ENCODE measurements at regions not wholly inside any gene's neighbourhood (a gene's known extent, or its start where the extent isn't known, plus 50 kb on each side); places are given as distances from the start of the nearest gene placed in this dataset.
"Not testable (repeated sequence)": the region's sequence is repeated elsewhere in the genome, so short reads cannot be mapped to it uniquely, and the experiment has no call there.

DNA sequence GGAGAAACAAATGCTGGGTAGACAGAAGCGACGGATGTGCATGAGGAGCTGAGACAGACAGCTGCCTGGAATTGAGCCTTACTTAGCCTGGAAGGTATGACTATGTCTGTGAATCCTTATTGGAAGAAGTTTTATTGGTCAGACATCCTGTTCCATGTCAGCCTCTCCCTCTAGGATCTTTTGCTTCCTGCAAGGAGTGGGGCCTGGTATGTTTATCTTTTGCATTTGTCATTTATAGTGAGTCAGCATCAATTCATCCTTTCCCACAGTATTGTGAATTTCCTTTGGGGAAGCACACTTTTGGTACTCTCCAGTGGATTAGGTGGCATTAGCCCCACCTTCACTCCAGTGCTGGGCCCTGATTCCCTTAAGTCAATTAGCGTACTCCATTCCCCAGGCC, 74.7 kb downstream of the NPIPB5 start:
- not testable (repeated sequence) for H3K4ac ChIP-seq (ENCODE audit: low read depth, low read length); H3K27ac Mint-ChIP-seq; H2BK15ac ChIP-seq (ENCODE audit: low read depth, low read length); H3K4me1 ChIP-seq (ENCODE audit: insufficient read depth, low read length); H3K27ac ChIP-seq (ENCODE audit: insufficient read length, low read depth, low read length); H2BK5ac ChIP-seq (ENCODE audit: insufficient read length, low read length); H3K79me2 ChIP-seq (ENCODE audit: insufficient read depth, low read length); H3K4me3 Mint-ChIP-seq; H3K9ac ChIP-seq (ENCODE audit: extremely low read depth, insufficient read length, low read length); H3K4me1 Mint-ChIP-seq; DNase-seq; H2AFZ ChIP-seq (ENCODE audit: low read length); H2BK120ac ChIP-seq (ENCODE audit: low read depth, low read length, poor library complexity, severe bottlenecking); H3K9me3 Mint-ChIP-seq; H3K79me1 ChIP-seq (ENCODE audit: insufficient read depth, low read depth, low read length, poor library complexity, severe bottlenecking); H3K14ac ChIP-seq (ENCODE audit: insufficient read depth, low read length); H3K9me3 ChIP-seq (ENCODE audit: control insufficient read depth, low read depth, low read length); H3K18ac ChIP-seq (ENCODE audit: insufficient read length, low read depth, low read length); H4K20me1 ChIP-seq (ENCODE audit: control insufficient read depth, insufficient read depth, insufficient read length); H2BK20ac ChIP-seq (ENCODE audit: low read depth, low read length, poor library complexity, severe bottlenecking); H4K8ac ChIP-seq (replicated peaks; ENCODE audit: insufficient read length, low read depth, low read length); H4K5ac ChIP-seq (ENCODE audit: insufficient read length, low read depth, low read length); H3T11ph ChIP-seq (ENCODE audit: low read length); H2BK12ac ChIP-seq (ENCODE audit: insufficient read length, low read depth, low read length); H3K23me2 ChIP-seq (ENCODE audit: insufficient read length, low read depth, low read length, poor library complexity, severe bottlenecking); H3K56ac ChIP-seq (ENCODE audit: insufficient read length, low read depth, low read length); H3K23ac ChIP-seq (ENCODE audit: insufficient read length, low read depth, low read length); H3K27me3 Mint-ChIP-seq (ENCODE audit: low read depth); H4K91ac ChIP-seq (ENCODE audit: insufficient read length, low read depth, low read length); H3K27me3 ChIP-seq (ENCODE audit: insufficient read depth, low read length); H2AK5ac ChIP-seq (ENCODE audit: insufficient read length, low read length); H3K4me2 ChIP-seq (ENCODE audit: insufficient read depth, insufficient read length, low read length); H3K36me3 Mint-ChIP-seq (ENCODE audit: insufficient read depth in 1 of 3, low read depth in 3 of 3)
- no CpG with 5 or more reads among the region's 3 CpGs for WGBS (ENCODE audit: extremely low coverage, insufficient read length, low lambda C conversion rate)

DNA sequence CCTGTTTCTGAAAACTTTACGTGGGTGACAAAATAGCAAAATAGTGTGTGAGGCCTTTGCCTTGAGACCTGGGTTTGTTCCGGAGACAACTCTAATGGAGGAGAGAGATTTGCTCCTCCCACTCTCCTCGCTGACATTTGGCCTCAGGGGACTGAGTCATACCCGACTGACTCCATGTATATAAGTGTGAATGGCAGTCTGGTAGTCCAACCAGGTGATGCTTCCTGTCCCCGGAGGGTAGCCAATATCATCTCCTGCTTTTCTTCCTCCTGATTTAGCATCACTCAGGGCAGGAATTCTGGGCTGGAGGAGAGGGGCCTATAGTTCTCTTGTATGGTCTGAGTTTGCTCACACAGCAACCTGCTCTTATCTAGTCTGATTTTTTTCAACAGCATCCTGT, 76.0 kb downstream of the NPIPB5 start:
- not testable (repeated sequence) for H4K8ac ChIP-seq (replicated peaks; ENCODE audit: insufficient read length, low read depth, low read length); DNase-seq; H2BK120ac ChIP-seq (ENCODE audit: low read depth, low read length, poor library complexity, severe bottlenecking); H3K9ac ChIP-seq (ENCODE audit: extremely low read depth, insufficient read length, low read length); H3K27me3 ChIP-seq (ENCODE audit: insufficient read depth, low read length); H2BK12ac ChIP-seq (ENCODE audit: insufficient read length, low read depth, low read length); H2BK15ac ChIP-seq (ENCODE audit: low read depth, low read length); H3K4me1 ChIP-seq (ENCODE audit: insufficient read depth, low read length); H3K23me2 ChIP-seq (ENCODE audit: insufficient read length, low read depth, low read length, poor library complexity, severe bottlenecking); H3K23ac ChIP-seq (ENCODE audit: insufficient read length, low read depth, low read length); H3T11ph ChIP-seq (ENCODE audit: low read length); H3K56ac ChIP-seq (ENCODE audit: insufficient read length, low read depth, low read length); H2BK5ac ChIP-seq (ENCODE audit: insufficient read length, low read length); H3K4ac ChIP-seq (ENCODE audit: low read depth, low read length); H3K27ac ChIP-seq (ENCODE audit: insufficient read length, low read depth, low read length); H3K14ac ChIP-seq (ENCODE audit: insufficient read depth, low read length); H2AK5ac ChIP-seq (ENCODE audit: insufficient read length, low read length); H4K5ac ChIP-seq (ENCODE audit: insufficient read length, low read depth, low read length); H3K4me2 ChIP-seq (ENCODE audit: insufficient read depth, insufficient read length, low read length); H3K27me3 Mint-ChIP-seq (ENCODE audit: low read depth); H2BK20ac ChIP-seq (ENCODE audit: low read depth, low read length, poor library complexity, severe bottlenecking); H3K4me3 Mint-ChIP-seq; H4K91ac ChIP-seq (ENCODE audit: insufficient read length, low read depth, low read length); H3K79me2 ChIP-seq (ENCODE audit: insufficient read depth, low read length); H3K9me3 Mint-ChIP-seq; H3K27ac Mint-ChIP-seq; H3K4me1 Mint-ChIP-seq; H3K9me3 ChIP-seq (ENCODE audit: control insufficient read depth, low read depth, low read length); H3K36me3 Mint-ChIP-seq (ENCODE audit: insufficient read depth in 1 of 3, low read depth in 3 of 3); H2AFZ ChIP-seq (ENCODE audit: low read length); H4K20me1 ChIP-seq (ENCODE audit: control insufficient read depth, insufficient read depth, insufficient read length); H3K79me1 ChIP-seq (ENCODE audit: insufficient read depth, low read depth, low read length, poor library complexity, severe bottlenecking); H3K18ac ChIP-seq (ENCODE audit: insufficient read length, low read depth, low read length)
- WGBS (ENCODE audit: extremely low coverage, insufficient read length, low lambda C conversion rate): no CpG with 5 or more reads among the region's 5 CpGs

DNA sequence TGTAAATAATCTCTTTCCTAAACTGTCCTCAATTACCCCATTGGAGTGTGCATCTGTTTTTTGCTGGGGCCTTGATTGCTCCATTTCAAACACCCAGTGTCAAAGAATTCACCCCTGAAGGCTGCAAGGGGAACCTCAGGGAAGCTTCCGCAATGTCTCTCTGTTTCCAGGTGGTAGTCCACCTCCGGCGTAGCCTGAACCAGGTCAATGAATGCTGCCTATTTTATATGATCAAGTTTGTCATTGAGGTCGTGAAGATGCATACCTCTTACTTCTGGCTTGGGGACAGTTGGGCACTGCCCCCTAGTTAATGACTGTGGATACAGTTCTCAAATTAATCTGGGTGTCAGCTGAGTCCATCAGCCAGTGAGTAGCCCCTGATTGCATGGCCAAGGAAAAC, 79.1 kb downstream of the NPIPB5 start:
- not testable (repeated sequence) for H3K14ac ChIP-seq (ENCODE audit: insufficient read depth, low read length); H3K27me3 ChIP-seq (ENCODE audit: insufficient read depth, low read length); H2AK5ac ChIP-seq (ENCODE audit: insufficient read length, low read length); H3K27ac Mint-ChIP-seq; H3T11ph ChIP-seq (ENCODE audit: low read length); H3K27ac ChIP-seq (ENCODE audit: insufficient read length, low read depth, low read length); H3K23me2 ChIP-seq (ENCODE audit: insufficient read length, low read depth, low read length, poor library complexity, severe bottlenecking); H2AFZ ChIP-seq (ENCODE audit: low read length); H2BK15ac ChIP-seq (ENCODE audit: low read depth, low read length); H4K5ac ChIP-seq (ENCODE audit: insufficient read length, low read depth, low read length); H2BK120ac ChIP-seq (ENCODE audit: low read depth, low read length, poor library complexity, severe bottlenecking); H3K9me3 Mint-ChIP-seq; H3K56ac ChIP-seq (ENCODE audit: insufficient read length, low read depth, low read length); H3K4me3 Mint-ChIP-seq; H3K18ac ChIP-seq (ENCODE audit: insufficient read length, low read depth, low read length); H3K4me2 ChIP-seq (ENCODE audit: insufficient read depth, insufficient read length, low read length); H2BK12ac ChIP-seq (ENCODE audit: insufficient read length, low read depth, low read length); H4K20me1 ChIP-seq (ENCODE audit: control insufficient read depth, insufficient read depth, insufficient read length); H3K23ac ChIP-seq (ENCODE audit: insufficient read length, low read depth, low read length); H3K9ac ChIP-seq (ENCODE audit: extremely low read depth, insufficient read length, low read length); H3K79me2 ChIP-seq (ENCODE audit: insufficient read depth, low read length); H3K4ac ChIP-seq (ENCODE audit: low read depth, low read length); H3K79me1 ChIP-seq (ENCODE audit: insufficient read depth, low read depth, low read length, poor library complexity, severe bottlenecking); H3K27me3 Mint-ChIP-seq (ENCODE audit: low read depth); H4K91ac ChIP-seq (ENCODE audit: insufficient read length, low read depth, low read length); H3K36me3 Mint-ChIP-seq (ENCODE audit: insufficient read depth in 1 of 3, low read depth in 3 of 3); H3K4me1 Mint-ChIP-seq; DNase-seq; H2BK5ac ChIP-seq (ENCODE audit: insufficient read length, low read length); H2BK20ac ChIP-seq (ENCODE audit: low read depth, low read length, poor library complexity, severe bottlenecking); H3K4me1 ChIP-seq (ENCODE audit: insufficient read depth, low read length); H3K9me3 ChIP-seq (ENCODE audit: control insufficient read depth, low read depth, low read length); H4K8ac ChIP-seq (replicated peaks; ENCODE audit: insufficient read length, low read depth, low read length)
- no CpG with 5 or more reads among the region's 4 CpGs for WGBS (ENCODE audit: extremely low coverage, insufficient read length, low lambda C conversion rate)
